ENCODE measurements at regions not wholly inside any gene's neighbourhood (a gene's known extent, or its start where the extent isn't known, plus 50 kb on each side); places are given as distances from the start of the nearest gene placed in this dataset.

DNA sequence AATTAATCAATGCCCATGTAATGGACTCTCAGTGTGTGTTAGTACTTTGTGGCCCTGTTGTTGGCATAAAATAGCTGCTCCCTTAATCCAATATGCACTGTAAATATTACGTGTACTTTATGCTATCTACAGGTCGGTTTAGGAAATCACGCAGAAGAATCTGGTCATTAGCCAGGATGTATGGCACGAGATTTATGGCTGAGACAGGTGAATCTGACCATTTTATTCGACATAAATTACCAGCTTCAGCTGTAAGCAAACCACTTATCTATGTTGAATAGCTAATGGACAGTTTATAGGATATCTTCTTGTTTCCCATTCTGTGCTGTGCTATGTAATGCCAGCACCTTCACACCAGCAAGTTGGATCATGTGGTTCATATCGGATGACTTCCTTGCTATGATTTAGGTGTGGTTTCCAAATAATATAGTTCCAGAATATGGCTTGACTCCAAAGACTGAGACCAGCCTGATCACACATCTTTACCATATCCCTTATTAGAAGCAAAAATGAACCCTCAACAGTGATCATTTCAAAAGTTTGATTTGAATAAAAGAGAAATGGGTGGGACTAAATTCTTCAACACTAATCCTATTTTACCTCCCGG is 301.4 kb downstream of the AHR start:
- DNase-seq (ENCODE audit: low spot score): no peak
- no peak for FAIRE-seq

DNA sequence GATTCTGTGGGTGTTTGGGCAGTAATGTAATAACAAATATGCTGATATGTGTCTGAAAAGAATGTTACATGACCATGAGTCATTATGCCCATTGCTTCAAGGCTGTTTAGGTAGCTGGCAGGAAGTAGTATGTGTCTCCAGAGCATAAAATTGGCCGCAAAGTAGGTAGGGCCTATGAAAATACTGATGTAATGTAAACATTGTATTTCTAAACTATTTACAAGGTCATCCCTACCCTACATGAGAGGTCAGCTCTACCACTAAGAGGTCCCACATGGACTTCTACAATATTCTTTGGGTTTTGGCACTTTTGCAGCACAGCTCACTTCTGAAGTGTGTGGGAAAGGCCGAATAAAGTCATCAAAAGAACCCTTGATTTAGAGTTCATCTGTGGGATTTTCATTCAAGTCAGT is 301.9 kb downstream of the AHR start:
- FAIRE-seq (peak; percentile 94), DNase-seq (ENCODE audit: low spot score) (peak; percentile 90)

DNA sequence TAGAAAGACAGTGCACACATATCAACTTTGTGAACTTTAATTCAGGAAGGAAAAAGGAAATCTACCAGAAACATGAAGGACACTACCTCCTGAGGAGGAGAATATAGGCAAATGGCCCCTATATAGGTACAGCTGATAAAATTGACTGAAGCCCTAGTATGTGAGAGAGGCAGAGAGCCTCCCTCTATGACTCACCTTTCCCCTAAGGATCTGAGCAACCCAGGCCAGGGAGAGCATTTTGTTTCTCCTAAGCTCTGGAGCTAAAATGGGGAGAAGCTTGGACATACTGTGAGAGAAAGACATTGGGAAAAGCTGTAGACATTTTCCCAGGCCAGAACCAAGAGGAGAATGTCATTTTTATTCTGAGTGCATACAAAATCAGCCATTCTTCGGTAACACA is 303.5 kb downstream of the AHR start:
- no peak for FAIRE-seq
- no peak for DNase-seq (ENCODE audit: low spot score)

DNA sequence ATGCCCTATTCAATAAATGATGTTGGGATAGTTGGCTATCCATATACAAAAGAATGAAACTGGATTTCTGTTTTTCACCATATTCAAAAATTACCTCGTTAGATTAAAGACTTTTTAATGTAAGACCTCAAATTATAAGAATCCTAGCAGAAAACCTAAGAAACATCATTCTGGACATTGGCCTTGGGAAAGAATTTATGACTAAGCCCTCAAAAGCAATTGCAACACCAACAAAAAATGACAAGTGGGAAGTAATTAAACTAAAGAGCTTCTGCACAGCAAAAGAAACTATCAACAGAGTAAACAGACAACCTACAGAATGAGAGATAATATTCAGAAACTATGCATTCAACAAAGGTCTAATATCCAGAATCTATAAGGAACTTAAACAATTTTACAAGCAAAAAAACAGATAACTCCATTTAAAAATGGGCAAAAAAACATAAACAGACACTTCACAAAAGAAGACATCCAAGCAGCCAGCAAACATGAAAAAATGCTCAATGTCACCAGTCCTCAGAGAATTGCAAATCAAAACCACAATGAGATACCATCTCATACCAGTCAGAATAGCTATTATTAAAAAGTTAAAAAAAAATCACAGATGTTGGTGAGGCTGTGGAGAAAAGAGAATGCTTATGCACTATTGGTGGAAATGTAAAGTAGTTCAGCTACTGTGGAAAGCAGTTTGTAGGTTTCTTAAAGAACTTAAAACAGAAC is 309.8 kb downstream of the AHR start:
- no peak for DNase-seq (ENCODE audit: low spot score)
- FAIRE-seq: peak; percentile 65

DNA sequence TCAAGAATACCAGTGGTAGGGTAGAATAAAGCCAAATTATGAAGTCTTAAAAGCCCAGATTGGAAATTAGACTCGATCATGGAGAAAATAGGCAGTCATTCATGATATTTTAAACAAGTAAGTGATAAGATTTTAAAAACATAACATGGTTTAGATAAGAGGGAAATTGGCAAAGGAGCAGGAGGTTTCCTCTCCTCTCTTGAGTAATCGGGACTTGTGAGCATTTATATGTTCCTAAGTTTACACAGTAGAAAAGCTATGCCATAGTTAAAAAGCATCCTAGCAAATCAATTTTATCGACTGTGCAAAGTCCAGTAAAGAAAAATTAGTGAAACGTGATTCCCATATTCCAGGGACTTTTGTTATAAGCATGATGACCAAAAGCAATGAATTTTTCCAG is 313.2 kb downstream of the AHR start:
- DNase-seq (ENCODE audit: low spot score): no peak
- no peak for FAIRE-seq

DNA sequence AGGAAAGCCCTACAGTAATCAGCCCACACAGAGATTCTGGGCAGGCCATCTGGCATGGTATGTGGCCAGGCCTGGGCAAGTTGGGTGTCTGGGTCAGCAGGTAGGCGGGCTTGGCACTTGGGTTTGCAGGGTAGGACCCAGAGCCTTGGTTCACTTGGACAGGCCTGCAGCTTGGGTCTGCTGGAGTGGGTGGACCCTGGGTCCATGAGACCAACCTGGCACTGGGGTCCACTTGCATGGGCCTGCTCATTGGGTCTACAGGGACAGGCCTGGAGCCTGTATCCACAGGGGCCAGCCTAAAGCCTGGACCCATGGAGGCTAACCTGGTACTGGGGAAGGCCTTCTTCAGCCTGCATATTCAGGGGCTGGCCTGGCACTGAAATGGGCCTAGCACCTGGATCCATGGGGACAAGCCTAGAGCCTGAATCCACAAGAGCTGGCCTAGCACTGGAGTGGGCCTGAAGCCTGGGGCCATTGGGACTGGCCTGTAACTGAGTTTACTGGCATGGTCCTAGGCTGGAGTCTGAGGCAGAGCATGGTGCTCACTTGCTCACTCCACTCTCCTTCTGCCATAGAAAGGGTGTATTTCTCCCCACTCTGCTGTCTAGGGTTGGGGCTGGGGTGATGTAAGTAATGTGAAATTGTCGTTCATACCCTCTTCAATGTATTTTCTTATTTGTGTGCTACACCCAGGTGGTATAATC is 315.0 kb downstream of the AHR start:
- DNase-seq (ENCODE audit: low spot score) (no peak), FAIRE-seq (no peak)

DNA sequence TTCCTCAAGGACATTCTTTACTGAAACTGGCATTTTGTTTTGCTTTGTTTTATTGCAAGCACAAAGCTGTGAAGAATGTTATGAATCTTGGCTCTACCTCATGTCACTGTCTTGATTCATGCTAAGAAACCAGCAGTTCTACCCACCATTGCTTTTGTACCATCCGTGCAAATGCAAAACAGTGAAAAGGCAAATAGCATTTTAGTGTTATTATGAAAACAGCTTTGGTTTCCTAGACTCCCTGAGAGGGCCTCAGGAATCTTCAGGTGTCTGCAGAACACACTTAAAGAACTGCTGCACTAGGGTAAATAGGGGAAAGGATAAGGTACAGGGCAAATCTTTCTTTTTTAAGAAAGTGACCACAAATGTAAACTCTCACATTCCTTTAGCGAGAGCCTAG is 318.9 kb downstream of the AHR start:
- FAIRE-seq: no peak

DNA sequence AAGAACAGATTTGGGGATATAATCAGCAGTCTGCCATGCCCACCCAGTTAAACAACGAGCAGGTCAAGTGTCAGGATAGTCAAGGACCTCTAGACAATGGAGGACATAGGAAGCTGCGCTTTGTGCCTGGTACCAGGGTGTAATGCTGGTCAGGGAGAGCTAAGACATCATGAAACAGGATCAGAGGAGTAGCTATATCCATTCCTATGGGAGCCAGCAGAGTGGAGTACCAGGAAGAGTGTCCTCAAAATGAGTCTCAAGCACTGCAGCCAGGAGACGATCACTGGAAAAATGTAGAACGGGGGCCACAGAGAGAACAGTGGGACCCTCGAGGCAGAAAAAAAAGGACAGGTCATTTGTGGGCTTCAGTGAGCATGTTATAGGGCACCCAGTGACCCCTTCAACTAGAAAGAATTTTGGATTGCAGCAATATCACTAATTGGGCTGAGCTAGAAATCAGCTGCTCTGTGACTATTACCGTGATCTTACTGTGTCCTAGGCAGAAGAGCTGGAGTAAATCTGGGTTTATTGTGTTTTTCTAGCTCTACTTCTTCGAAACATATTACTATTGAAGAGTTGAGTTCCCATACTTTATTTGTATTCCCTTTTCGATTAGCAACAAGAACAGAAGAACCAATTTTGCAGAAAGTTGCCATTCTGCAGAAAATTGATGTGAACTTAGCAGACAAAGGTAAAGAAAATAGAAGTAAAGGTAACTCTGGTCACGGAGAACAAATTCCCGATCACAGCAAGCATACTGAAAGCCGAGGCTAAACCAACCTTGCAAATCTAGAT is 319.6 kb downstream of the AHR start:
- no peak for FAIRE-seq

More for the DNA sequence above, 318.9 kb downstream of the AHR start:
- DNase-seq (ENCODE audit: low spot score): no peak

DNA sequence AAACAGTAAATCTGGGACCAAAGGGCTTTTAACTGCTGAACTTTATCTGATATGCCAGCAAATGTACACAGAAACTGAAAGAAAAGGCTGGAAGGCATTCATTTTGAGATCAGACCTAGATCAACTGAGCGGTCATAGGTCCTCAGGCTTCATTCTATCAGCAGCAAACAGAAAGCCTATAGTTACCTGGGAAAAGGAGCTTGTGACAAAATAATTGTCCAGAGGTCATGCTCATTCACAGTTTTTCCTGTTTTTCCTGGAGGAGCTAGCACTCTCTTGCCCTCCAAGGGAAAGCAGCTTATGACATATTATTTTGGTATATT is 320.2 kb downstream of the AHR start:
- FAIRE-seq: no peak

More for the DNA sequence above, 319.6 kb downstream of the AHR start:
- no peak for DNase-seq (ENCODE audit: low spot score)

DNA sequence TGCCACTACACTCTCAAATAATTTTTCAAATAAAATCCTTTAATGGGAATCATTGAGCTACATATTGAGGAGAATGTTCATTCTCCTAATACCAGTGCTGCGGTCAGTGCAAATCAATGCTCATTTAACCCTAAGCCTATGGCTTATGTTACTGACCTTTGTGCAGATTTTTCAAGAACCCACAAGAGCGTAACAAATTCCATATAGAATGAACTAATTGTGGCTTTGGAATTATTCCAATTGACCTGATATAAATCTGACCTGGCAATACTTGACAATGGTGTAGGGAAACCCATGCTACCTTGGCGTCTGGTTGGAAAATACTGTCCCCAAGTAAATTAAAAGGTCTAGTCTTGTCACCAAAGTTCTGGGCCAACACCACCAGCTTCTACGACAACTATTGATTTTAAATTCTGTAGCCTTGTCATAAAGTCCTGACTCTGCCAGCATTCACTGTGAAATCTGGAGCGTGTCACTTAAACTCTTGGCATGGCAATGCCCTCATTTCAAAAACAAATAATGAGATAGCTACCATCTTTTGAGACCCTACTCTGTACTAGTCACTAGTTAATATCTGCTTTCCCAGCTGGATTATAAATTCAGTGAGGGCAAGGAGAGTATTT is 320.9 kb downstream of the AHR start:
- FAIRE-seq (peak; percentile 59), DNase-seq (ENCODE audit: low spot score) (no peak)

More for the DNA sequence above, 320.2 kb downstream of the AHR start:
- DNase-seq (ENCODE audit: low spot score): no peak

DNA sequence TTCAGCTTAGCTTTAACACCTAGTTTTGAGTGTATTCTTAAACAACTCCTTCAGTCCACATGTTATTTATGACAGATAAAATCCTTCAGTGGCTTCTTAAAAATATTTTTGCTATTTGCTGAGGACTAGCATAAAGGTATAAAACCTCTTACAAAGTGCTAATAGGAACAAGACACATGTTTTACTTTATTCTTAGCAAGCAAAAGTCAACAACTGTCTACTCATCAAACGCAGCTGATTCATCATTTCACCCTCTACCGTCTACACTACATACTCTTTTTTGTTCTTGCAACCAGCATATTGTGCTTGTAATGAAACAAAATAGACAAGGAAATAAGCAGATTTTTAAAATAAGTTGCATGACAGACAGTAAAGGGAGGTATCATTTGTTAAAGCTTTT is 319.7 kb downstream of the SNX13 start:
- no peak for DNase-seq (ENCODE audit: low spot score)
- FAIRE-seq: no peak

DNA sequence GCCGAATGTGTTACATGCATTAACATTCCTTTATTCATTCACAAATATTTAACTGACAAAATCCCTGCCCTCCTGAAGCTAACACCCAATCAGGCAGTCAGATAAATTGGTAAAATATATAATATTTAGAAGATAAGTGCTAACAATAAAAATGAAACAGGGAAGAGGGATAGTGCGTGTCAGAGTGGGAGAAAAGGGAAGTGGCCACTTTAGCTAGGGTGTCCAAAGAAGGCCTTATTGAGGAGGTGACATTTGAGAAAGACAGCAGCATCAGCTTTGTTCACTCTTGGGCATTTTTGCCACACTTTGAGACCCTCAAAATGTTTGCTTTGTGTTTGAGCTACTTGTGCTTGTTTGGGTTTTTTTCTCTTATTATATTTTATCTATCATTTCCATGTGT is 317.8 kb downstream of the SNX13 start:
- no peak for DNase-seq (ENCODE audit: low spot score)
- FAIRE-seq: no peak

DNA sequence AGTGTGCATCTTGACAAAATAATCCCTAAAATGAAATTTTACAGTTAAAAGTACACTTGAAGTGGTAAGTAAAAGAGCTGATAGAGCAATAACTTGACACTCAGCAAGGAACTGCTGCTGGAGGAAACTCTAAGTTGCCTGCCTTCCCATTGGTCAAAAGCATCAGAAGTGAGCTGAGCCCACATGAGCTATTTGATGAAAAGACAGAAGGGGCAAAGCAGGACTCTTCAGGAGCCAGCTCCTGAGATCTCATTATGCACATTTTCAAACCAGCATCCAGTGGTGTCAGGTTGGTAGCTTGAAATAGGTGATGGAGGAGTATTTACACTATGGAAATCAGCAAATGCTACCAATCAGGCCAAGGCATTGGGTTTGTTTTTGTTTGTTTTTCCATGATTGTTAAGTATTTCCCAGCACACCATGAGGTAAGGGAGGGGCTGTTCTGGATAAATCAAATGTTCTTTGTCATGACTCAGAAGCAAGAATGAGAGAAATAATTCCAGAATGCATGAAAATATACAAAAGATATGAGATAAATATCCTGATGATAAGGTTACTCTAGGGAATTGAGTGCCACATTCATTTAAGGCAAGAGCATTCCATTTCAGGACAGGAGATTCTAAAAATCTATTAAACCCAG is 316.6 kb downstream of the SNX13 start:
- DNase-seq (ENCODE audit: low spot score) (no peak), FAIRE-seq (peak; percentile 8)

DNA sequence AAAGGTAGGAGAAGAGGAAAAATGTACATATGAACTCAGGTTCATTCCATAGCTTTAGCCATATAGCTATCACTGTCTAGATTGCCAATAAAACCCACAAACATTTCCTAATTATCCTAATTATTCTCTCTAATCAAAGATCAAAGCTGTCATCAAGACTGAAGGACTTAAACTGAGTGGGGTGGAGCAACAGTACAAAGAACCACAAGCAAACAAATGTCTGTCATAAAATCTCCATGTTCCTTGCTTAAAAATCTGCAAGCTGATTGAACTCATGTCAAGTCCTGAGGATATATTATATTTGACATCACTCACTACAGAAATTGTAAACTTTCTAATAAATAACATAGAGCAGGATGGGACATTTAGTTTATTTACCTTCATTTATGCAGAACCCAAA is 315.9 kb downstream of the SNX13 start:
- DNase-seq (ENCODE audit: low spot score) (no peak), FAIRE-seq (no peak)

DNA sequence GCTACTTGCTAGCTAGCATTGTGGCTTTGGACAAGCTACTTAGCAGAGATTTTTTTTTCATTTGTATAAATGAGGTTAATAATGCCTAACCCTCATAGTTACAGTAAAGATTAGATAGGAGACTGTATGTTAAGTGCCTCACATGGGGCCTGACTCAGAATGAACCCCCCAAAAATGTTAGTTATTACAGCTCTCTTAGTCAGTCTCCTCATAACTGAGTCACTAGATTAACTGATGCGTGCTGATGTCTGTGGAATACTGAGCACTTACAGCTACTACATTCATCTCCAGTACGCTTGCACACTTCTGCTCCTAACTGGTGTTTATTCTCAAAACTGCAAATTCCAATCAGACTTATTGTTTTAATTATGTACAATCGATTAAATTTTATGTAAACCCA is 315.3 kb downstream of the SNX13 start:
- DNase-seq (ENCODE audit: low spot score): peak; percentile 88
- FAIRE-seq: peak; percentile 99

DNA sequence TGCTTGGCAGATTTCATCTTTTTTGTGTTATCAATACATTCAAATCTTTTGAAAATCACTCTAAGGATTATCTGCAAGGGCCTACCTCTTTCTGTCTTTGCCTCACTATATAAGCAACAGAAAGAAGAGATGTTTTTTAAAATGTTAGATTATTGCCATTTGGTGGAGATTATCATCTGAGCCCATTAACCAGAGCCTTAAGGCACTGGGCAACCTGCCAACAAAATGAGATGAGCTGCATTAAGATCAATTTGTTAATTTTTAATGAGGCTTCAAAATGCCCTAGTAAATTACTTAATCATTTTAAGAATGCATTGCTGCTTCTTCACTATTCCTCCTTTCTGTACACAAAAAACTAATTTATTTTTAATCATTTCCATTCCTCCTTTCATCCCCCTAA is 314.1 kb downstream of the SNX13 start:
- FAIRE-seq: no peak

DNA sequence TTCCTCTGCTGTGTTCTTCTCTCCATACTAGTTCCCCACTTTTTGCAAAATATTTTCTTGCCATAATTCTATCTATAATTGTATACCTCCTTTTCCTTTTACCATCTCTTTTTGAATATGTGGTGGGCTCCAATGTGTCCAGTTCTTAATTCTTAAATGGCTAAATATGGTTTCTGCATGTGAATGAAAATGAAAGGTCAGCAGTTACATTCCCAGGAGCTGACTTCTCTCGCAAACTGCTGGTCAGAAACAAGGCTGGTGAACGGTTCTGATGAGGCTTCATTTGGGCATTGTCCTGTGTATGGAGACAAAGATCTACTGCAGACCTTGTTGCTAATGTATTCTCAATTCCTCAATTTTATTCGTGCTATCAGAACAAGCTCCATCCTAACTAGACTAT is 309.2 kb downstream of the SNX13 start:
- no peak for FAIRE-seq

More for the DNA sequence above, 314.1 kb downstream of the SNX13 start:
- no peak for DNase-seq (ENCODE audit: low spot score)

DNA sequence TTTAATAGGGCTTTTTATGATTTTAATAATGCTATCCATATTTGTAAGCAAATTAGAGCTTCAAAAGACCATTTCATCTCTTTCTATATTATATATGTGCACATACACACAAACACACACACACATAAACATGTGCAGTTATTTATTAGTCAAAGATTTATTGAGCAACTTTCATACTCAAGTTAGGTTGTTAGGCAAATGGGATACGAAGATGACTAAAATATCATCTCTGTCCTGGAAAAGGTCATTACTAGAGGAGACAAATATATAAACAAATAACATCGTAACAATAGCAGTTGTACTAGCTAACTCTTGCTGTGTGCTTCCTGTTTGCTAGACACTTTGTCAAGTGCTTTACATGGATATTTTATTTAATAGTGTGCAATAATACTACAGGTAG is 307.9 kb downstream of the SNX13 start:
- FAIRE-seq: no peak
- no peak for DNase-seq (ENCODE audit: low spot score)

More for the DNA sequence above, 309.2 kb downstream of the SNX13 start:
- DNase-seq (ENCODE audit: low spot score): no peak

DNA sequence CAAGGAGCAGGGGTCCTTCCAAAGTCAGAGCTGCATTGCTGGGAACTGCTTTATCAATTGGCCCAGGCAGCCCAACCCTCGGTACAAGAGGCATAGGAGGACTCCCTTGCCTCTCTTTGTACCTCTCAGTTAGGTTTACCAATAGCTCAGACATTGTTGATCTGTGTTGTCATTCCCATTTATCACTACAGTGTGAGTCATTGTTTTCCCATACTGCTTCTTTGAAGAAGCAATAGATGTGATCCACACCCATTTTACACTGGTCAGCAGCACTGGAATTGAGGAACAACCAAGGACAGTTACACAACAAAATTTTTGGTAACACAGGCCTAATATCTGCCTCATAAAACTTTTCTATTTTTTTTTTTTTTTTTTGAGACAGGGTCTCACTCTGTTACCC is 307.2 kb downstream of the SNX13 start:
- FAIRE-seq: no peak
- DNase-seq (ENCODE audit: low spot score): no peak

DNA sequence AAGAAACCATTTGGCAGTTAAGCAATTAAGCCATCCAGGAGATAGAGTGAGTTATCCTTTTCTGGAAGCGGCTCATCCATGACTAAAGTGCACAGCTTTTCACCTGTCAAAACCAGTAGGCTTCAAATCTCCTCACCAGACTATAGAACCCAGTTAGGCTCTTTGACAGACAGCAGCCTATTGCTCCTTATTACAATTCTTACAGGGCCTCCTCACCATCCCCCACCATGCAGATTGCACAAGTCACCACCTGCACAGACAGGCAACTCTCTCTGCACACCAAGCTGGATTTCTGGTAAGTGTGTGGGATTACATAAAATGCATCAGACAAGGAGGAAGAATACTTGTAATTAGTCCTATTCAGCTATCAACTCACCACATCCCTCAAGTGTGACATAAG is 301.6 kb downstream of the SNX13 start:
- no peak for FAIRE-seq
- DNase-seq (ENCODE audit: low spot score): no peak

Data from RCC 7860 (cell line).